IPS-NIHi11 (cell line): ENCODE measurements at regions not wholly inside any gene's neighbourhood (a gene's known extent, or its start where the extent isn't known, plus 50 kb on each side); places are given as distances from the start of the nearest gene placed in this dataset.
"Not testable (repeated sequence)": the region's sequence is repeated elsewhere in the genome, so short reads cannot be mapped to it uniquely, and the experiment has no call there.

ENCODE experiments used
- DNase-seq: peaks from one replicate; pipeline ENCODE4 v3.0.0; 2012; ENCODE audit warnings: mixed read lengths, low spot score

DNA sequence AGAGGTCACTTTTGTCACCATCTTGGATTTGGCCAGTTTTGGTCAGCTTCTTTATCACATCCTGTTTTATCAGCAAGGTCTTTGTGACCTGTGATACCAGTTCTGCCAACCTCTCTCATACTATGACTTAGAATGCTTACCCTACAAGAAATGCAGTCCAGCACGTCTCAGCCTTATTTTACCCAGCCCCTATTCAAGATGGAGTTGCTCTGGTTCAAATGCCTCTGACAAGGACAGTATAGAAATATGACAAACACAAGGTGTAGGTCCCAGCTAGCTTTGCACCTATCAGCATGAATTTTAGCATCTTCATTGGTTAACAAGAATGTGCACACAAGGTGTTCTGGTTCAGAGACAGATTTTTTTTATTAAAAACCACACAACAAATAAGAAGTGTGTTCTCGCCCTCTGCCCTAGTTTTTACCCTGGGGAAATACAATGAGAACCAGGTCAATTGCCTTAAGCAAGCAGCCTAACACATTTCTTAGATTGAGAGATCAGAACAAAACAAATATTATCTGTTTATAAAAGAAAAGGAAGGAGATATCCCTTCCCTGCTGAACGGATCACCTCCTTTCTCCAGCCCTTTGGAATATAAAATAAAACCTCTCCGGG lies 962.3 kb upstream of the PRKX start:
- DNase-seq, result no peak

DNA sequence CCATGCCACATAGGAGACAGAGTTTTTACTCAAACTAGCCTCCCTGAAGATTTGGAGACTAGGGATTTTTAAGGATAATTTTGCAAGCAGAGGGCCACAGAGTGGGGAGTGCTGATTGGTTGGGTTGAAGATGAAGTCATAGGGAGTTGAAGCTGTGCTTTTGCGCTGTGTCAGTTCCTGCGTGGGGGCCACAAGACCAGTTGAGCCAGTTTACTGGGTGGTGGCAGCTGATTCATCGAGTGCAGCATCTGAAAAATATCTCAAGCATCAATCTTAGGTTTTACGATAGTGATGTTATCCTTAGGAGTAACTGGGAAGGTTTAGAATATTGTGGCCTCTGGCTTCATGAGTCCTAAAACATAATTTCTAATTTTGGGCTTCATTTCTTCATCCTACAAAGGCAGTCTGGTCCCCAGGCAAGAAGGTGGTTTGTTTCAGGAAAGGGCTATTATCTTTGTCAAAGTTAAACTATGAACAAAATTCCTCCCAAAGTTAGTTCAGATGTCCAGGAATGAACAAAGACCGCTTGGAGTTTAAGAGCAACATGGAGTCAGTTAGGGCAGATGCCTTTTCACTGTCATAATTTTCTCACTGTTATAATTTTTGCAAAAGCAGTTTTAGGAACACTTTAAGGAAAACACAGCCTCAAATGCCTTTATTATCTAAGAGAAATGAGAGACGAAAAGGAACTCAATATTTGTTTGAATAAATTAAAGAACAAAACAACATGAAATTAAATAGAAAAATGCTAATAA lies 960.8 kb upstream of the PRKX start:
- no peak for DNase-seq

GRCh38 chrX:4671344-4671743 lies 957.9 kb upstream of the PRKX start:
- DNase-seq, result no peak

DNA sequence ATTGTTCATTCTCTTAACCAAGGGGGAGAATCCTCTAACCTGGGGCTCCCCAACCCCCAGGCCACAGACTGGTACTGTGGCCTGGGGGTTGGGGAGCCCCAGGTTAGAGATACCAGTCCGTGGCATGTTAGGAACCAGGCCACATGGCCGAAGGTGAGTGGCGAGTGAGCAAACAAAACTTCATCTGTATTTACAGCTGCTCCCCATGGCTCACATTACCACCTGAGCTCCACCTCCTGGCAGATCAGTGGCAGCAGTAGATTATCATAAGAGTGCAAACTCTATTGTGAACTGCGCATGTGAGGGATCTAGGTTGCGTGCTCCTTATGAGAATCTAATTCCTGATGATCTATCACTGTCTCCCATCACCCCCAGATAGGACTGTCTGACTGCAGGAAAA lies 957.2 kb upstream of the PRKX start:
- no peak for DNase-seq

DNA sequence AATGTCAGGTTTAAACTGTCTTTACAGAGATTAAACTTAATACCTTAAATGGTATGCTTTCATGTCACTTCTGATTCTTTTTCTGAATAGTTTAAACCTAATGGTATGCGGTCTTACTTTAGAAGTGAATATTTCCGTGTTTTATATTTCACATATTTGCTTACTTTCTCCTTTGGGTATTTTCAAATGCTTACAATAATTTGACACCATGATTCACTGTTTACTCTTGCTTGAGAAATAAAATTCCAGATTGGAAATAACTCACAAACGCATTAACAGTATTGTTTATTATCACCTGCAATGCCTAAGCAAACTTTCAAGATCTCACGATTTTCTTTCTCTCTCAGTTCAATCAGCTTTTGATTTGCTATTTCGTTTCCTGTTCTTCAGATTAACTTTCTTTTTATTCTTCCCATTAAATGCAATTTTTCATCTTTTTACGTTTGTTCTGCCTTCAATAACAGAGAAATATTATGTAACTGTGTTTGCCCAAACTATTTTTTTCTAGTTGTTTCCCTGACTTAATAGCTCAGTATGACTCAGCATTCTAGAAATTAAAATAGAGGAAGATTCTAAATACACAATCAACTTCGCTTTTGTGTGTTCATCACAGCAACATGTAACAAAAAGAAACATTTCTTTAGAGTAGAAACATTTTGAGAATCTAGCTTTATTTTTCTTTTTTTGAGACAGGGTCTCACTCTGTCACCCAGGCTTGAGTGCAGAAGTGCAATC lies 955.5 kb upstream of the PRKX start:
- no peak for DNase-seq

- DNase-seq, result no peak
Measured at GRCh38 chrX:4663085-4663484, 949.6 kb upstream of the PRKX start.

- DNase-seq, result no peak
Measured at GRCh38 chrX:4661771-4662170, 948.3 kb upstream of the PRKX start.

DNA sequence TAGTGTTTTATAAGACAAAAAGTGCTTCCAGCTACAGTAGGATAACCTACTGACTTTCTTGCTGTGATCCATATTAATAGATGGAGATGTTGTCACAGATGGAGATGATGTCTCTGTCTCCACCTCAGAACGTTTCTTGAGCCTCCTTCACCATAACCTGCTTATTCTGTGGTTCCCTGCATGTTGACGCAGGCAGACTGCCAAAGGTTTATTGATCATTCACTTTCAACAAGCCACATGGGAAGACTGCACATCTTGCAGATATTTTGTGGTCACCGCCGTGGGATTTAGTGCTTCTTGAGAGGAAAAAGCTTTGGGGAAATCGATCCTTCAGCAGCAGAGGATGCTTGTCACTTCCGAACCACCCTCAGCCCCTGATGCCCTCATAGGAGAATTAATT lies 943.0 kb upstream of the PRKX start:
- no peak for DNase-seq

- DNase-seq, result no peak
Measured at GRCh38 chrX:4655743-4656142, 942.3 kb upstream of the PRKX start.

GRCh38 chrX:4642114-4642513 lies 928.7 kb upstream of the PRKX start:
- DNase-seq, result no peak

DNA sequence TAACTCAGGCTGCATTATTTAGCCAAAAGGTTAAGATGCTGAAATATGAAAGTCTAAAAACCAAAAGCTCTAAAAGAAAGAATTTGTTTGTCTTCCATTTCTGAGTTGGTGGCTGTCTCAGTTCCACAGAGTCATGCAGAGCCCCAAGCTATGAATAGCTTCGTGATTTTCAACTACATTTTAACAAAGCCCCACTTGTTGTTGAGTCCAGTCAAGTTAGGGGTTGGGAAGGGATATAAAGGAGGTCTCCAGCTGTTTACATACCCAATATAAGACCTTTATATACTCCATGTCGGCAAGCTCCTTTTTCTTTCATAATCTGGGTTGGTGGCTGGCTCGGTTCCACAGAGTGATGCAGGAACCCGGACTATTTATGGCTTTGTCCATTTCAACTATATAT lies 924.6 kb upstream of the PRKX start:
- no peak for DNase-seq

- no peak for DNase-seq
Measured at GRCh38 chrX:4627414-4627813, 914.0 kb upstream of the PRKX start.

DNA sequence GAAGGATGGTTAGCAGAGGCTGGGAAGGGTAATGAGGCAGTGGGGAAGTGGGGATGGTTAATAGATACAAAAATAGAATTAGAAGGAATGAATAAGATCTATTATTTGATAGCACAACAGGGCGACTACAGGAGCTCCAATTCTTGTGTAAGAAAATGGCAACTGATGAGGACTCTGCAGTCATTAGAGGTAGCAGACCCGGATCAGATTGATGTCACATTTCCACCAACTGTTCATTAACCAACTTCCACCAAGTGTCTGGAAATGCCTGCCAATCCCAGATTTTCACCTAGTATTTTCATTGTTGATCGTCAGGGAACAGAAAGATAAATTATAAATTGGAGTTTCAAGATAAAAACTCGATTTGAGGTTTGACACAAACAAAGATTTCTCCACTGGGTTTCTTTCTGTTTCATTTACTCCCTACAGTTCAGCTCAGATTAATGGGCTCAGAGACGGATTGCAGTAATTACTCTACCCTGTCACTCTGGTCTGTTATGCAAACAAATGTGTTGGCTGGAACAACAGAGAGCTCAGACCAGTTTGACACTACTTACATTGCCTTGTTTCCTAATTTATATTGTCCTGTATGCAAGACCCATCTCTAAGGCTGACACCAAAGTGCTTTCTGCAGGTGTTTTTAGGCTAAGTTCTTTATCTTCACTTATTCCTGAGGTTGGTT lies 909.2 kb upstream of the PRKX start:
- DNase-seq, result no peak

DNA sequence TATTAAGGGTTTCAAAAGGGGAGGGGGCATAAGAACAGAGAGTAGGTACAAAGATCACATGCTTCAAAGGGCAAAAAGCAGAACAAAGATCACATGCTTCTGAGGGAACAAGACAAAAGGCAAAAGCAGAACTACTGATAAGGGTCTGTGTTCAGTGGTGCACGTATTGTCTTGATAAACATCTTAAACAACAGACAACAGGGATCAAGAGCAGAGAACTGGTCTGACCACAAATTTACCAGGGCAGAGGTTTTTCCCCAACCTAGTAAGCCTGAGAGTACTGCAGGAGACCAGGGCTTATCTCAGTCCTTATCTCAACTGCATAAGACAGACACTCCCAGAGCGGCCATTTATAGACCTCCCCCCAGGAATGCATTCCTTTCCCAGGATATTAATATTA lies 900.2 kb upstream of the PRKX start:
- not testable (repeated sequence) for DNase-seq

- no peak for DNase-seq
Measured at GRCh38 chrX:4588893-4589292, 875.4 kb upstream of the PRKX start.

- no peak for DNase-seq
Measured at GRCh38 chrX:4588466-4588865, 875.0 kb upstream of the PRKX start.

DNA sequence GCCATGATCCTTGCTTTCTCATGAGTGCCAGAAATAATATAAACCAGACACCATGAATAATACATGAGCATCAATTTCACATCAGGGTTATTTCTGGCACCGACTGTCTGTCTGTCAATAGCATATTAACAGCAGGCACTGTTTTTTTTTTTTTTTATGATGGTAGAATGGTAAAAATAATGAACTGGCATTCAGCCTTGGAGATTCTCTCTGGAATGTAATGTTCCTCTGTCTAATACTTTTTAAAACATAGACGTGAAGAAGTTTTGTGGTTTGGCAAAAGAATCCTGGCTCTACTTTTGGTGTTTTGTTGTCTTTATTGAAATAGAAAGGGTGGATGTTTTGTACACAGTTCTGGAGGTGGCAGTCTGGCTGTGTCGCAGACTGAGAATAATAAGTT lies 874.6 kb upstream of the PRKX start:
- DNase-seq, result no peak

DNA sequence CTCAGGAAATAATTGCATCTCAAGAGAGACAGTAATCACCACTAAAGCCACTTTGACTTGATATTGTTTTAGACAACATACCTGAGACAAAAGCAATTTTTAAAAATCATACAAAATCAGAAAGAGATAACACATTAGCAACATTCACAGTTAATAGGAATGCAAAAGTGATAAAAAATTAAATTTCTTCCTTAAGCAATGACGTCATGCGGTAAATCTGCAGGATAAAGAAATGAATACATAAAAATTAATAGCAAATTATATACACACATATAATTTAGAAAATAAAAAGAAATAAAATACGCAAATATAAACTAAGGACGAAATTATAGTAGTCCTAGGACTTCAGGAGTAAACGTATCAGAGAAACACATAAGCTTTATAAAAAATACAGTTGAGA lies 866.5 kb upstream of the PRKX start:
- no peak for DNase-seq

- no peak for DNase-seq
Measured at GRCh38 chrX:4579480-4579879, 866.0 kb upstream of the PRKX start.

GRCh38 chrX:4572691-4573090 lies 859.2 kb upstream of the PRKX start:
- DNase-seq, result no peak

DNA sequence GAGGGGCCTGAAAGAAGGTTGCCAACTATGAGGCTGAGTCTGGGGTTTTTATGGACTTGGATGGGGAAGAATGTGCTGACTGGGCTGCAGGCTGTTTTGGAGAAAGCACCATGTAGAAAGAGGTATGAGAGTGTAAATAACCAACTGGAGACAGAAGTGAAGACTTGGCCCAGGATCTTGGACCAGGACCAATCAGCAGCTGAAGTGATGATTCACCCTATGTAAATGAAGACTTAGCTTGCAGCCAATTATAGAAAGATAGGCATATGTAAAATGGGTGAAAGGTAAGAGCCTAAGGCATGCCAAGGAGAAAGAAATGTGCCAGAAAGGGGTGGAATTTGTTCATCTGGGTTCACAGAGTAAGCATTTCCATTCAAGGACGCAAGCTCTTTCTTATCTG lies 856.7 kb upstream of the PRKX start:
- DNase-seq, result no peak

- DNase-seq, result no peak
Measured at GRCh38 chrX:4560192-4560591, 846.7 kb upstream of the PRKX start.

DNA sequence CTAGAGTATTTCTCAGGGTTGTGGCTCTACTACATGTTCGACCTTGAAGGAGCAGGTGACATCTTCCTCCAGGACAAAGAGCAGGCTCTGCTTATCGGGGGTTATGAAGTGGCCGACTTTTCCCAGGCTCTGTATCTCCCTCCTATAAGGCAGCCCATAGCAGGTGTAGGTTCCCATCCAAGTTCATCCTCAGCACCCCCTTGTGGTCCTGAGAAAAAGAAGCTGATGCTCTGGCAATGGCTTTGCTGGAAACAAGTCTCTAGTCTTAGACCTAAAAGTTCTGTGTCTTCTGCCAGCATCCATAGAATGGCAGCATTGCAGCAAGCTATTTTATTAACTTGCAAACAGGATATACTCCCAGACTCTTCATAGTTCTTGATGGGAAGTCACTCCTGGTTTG lies 836.6 kb upstream of the PRKX start:
- peak; percentile 13 for DNase-seq
